DMS 273 treated with DMSO at 0.1 percent for 48 hours (cell line): ENCODE measurements at regions not wholly inside any gene's neighbourhood (a gene's known extent, or its start where the extent isn't known, plus 50 kb on each side); places are given as distances from the start of the nearest gene placed in this dataset.
A peak's percentile ranks its signal among the peaks of the same experiment; 100 is the strongest.
"Not testable (repeated sequence)": the region's sequence is repeated elsewhere in the genome, so short reads cannot be mapped to it uniquely, and the experiment has no call there.

ENCODE experiments used
- DNase-seq: peaks from one replicate; lab custom pipeline; 2025; lab: John Stamatoyannopoulos, UW

DNA sequence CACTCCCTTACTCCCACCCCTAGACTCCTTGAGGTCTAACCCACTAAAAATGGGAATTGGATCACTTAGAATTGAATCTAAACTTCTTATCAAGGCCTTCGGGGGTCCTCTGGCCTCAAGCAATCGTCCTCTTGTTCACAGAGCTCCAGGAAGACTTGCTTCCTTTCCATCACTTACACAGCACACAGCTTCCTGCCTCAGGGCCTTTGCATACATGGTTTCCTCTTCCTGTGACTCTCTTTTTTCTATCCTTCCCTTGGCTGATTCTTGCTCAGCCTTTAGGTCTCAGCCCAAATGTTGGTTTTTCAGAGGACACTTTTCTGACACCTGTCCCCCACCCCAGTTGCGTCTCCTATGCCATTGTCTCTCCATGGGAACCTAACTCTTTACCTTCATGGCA, 50.0 kb upstream of the ALDH1B1 start:
- no peak for DNase-seq

DNA sequence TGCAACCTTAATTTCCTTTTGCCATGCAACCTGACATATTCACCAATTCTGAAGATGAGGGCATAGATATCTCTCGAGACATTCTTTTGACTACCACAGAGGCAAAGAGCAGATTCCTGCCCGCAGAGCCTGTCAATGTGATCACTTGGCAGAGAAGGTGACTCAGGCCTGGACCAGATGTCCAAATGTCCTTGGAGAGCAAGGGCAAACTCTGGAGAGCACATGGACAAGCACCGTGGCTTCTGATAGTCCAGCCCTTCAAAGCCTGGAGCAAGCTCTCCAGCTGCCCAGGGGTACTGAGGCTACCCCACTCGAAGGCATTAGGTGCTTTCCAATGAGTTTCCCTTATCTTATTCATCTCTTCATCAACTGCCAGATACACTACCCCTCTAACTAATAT, 50.4 kb upstream of the ALDH1B1 start:
- DNase-seq, result no peak

DNA sequence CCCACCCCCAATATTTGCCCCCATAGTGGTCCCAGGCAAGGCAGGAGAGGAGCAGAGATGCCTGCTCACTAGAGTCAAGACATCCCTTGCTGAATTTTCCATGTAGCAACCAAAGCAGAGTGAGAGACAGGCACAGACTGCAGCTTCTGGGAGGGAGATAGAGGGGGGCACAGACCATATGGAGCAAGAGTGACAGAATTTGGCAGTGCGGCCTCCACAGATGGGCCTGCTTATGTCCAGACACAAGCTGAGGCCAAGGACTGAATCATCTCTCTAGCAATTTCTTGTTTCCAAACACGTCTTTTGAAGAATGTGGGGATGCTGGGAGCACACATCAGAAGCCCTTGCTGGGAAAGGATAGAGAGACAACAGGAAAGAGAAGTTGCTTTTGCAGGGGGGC, 53.0 kb upstream of the ALDH1B1 start:
- DNase-seq, result peak; percentile 44

DNA sequence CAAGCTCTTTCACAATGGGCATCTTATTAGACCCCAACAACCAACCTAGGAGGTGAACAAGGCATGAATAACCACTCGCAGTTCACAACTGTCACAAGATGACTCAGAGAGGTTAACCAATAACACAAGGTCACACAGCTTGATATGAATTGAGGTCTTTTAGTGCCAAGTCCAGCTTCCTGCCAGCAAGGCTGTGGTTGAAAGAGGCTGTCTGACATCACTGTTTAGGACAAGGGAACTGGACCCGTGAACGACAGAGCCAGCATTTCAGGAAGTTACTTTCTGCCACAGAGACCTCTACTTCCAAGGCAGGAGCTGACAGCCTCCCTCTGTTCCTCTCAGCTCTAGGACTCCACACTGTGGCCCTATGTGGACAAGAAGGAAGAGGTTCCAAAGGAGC, 53.4 kb upstream of the ALDH1B1 start:
- no peak for DNase-seq

DNA sequence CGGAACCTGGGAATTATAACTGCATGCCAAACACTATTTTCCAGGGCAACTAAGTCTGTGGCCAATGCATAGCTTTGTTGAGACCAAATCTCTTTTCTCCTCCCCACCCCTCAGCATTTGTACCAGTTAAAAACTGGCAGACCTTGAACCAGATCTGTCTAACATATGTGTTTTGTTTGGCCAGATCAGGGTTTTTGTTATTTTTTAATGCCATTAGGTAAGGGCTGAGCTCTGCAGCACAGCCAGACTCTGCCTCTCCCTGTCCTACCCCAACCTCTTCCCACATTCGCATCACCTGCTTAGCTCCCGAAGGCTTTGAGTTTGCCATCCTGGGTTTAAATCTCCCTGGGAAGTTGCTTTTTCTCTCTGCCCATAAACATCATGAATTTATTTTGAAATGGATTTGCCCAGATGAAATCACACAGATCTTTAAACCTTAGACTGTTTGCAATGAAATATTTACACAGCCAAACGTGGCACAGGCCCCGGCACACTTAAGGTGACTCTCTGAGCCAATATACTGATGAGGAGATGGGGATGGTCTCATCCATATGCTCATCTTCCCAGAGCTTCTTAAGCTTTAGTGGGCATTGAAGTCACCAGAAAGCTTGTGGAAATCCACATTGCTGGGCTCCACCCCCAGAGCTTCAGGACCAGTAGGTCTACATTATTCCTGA, 54.0 kb upstream of the ALDH1B1 start:
- no peak for DNase-seq

DNA sequence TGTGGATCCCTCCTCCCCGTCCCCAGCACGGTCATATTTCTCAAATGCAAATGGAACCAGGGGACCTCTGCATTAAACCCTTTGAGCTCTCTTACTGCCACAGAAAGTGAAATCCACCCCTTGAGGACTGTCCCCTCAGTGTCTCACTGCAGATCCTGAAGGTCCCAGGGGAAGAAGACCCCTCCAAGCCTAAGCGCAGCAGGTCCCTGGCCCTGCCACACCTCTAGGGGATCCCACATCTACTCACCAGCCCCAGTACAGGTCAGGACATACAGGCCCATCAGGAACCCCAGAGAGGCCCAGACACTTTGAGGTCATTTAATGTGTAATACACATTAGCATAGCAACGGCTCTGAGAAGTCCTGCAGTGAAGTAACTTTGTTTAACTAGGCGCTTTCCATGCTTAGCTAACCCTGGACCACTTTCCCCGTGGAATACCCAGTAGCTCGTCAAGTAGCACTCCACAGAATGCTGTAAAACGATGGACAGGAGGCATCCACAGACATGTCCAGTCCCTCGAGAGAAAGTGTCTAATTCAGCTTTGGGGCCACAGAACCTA, 54.7 kb upstream of the ALDH1B1 start:
- no peak for DNase-seq

DNA sequence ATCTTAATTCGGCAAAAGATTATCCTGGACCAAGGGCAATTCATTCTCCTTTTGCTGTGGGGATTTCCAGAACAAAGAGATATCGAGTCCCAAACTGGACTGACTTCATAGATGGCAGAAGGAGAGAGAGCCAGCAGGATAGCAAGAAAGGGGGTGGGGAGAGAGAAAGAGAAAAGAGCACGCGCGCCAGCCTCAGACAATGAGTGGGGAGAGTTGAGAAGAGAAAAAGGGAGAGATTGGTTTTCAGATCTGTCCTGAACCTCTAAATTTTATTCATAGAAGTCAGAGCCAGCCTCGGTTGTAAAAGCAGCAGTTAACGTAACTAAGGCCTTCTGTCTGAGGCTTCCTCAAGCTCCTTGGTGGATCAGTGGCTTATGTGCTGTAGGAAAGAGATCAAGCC, 55.3 kb upstream of the ALDH1B1 start:
- no peak for DNase-seq

DNA sequence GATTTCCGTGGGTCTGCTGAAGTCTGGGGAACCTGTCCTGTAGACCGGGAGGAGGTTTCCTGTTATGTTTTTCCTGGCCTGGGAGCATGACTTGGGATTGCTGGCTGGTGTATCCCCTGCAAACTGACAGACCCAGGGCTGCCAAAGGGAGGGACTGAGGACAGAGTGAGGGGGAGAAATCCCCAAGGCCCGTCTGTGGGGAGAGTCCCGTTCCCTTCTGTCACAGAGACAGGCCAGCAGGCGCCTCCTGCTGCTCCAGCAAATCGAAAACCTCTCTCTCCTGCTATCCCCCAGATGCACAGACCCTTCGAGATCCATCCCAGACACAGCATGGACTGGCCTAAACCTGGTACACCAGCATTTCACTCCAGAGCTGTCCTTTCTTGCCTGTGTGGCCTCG, 56.2 kb upstream of the ALDH1B1 start:
- no peak for DNase-seq

DNA sequence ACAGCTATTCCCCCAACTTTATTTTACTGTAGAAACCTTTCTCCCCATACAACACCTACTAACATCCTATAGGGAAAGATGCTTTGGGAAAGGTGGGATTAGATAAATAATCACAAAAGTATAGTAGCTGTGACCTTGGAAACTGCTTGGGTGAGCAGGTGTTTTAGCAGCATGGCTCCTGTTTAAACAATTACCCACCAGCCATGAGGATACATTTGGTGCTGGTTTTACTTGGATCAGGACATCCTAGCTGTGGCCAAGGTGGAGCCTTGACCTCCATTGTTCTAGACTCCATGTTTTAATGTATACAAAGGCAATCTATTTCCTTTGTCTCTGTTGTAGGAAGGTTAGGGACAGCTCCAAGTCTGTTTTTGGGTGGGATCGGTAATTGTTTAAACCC, 56.8 kb upstream of the ALDH1B1 start:
- DNase-seq, result no peak

DNA sequence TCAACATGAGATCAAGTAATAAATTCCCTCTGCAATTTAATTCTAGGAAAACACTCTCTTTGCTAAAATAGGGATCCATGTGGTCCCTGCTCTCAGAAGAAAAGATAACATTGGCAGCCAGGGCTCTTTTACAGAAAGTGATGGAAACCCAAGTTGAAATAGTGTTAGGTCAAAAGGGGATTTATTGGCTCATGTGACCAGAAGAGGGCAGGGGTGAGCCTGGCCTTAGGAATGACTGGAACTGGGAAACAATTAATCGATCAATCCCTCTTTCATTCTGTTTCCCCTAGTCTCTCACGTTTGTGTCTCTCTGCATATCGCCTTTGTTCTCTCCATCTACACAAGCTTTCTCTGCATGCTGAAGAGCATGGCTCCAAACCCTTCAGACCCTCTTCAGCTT, 58.3 kb upstream of the ALDH1B1 start:
- DNase-seq, result no peak

DNA sequence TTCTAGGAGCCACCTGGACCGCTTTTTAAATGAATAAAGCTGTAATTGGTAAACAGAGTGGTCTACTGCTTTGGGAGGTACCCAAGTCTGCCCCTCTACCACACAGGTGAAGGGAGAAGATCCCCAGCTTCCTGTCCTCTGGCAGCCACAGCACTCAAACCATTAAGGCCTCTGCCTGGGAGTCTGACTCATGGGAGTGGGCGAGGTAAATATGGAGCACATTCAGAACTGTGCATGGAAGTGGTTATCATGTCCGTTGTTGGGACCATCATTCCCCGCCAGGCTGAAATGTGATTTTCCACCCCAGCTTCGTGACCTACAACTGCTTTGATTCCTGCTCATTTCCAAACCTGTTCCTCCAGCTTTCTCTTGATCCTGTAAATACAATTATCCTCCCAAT, 59.5 kb upstream of the ALDH1B1 start:
- DNase-seq, result no peak

DNA sequence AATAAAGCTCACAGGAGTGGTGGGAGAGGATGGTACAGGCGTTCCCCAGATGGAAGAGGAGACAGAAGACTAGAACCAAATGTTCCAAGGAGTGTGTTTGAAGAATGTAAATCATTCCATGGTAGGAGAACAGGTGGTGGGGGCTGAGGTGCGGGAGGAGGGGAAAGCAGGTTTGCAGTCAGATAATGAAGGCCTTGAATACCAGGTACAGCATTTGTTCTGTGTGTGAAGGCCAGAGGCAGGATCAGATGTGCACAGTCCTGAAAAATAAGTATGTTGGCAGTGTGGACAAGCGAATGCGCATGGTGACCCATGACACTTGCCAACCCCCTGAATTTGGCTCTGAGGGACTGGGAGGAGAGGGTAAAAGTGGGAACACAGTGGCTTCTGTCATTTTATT, 59.9 kb upstream of the ALDH1B1 start:
- DNase-seq, result no peak

DNA sequence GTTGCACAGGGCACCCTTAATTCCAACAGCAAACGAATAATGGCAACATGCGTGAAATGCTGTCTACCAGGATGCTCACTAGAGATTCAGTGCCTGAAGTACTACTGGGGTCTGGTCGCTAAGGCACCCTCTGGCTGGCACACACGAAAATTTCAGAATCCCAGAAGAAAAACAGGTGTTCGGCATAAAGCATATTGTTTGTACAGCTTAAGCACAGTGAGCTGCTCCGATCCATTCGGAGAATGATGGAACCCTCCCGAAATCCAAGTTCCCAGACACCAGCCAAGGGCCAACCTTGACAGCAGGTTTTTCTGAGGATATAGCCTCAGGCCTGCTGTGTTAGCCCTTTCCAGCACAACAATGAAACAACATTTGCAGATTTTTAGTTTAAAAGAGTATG, 61.4 kb upstream of the ALDH1B1 start:
- no peak for DNase-seq

DNA sequence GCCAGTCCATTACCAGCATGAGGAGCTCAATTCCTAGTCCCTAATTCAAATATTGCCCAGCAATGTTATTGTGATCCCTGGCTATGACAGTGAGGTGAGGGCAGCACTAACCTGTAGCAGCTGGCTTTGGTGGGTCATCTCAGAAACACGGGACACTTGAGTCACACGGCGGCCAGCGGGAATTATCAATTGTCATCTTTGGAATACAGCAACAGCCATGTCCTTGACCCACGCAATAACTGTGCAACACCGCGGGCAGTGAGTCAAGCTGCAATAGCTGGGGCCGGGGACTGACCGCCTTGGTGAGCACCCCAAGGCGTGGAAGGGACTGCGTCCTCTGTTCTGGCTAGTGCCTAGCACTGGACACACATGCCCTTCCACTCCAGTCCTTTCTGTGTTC, 62.5 kb upstream of the ALDH1B1 start:
- DNase-seq, result no peak

DNA sequence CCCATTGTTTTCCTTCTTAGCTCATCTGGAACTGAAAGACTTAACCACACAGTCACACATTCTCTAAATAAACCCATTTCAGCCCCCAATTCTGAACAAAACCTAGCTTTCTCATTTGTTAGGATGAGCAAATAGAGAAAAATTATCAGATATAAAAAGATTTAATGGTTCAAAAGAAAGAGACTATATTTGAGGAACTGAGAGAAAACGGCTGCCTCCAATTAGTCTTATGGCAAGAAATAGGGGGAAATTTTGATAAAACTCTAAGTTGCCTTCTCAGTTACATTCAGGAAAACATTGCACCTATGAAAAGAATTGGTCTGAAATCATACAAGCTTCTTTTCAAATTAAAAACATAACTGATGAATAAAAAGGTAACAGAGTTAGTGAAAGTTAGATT, 63.7 kb upstream of the ALDH1B1 start:
- no peak for DNase-seq

DNA sequence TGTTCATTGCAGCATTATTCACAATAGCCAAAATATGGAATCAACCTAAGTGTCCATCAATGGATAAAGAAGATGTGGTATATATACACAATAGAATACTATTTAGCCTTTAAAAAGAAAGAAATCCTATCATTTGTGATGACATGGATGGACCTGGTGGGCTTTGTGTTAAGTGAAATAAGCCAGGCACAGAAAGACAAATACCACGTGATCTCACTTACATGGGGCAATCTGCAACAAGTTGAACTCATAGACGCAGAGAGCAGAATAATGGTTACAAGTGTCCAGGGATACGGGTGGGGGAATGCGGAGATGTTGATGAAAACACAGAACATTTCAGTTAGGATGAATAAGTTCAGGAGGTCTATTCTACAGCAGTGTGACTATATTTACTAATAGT, 66.4 kb upstream of the ALDH1B1 start:
- no peak for DNase-seq

DNA sequence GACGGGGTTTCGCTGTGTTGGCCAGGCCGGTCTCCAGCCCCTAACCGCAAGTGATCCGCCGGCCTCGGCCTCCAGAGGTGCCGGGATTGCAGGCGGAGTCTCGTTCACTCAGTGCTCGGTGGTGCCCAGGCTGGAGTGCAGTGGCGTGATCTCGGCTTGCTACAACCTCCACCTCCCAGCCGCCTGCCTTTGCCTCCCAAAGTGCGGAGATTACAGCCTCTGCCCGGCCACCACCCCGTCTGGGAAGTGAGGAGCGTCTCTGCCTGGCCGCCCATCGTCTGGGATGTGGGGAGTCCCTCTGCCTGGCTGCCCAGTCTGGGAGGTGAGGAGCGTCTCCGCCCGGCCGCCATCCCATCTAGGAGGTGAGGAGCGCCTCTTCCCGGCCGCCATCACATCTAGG, 68.3 kb upstream of the ALDH1B1 start:
- not testable (repeated sequence) for DNase-seq

DNA sequence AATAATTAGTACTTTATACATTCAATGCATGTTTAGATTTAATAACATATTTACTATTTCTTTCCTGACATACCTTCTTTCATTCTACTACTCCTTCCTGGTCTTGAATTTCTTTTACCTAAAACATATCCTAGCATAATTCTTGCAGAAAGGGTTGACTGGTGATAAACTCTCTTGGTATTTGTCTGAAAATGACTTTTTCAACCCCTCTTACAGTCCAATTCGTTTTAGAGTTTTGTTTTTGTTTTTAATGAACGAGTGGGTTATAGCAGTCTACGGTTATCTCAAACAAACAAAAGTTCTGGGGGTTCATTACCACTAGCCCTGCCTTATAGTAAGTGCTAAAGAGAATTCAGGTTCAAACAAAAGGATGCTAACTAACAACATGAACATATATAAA, 69.6 kb upstream of the ALDH1B1 start:
- no peak for DNase-seq

DNA sequence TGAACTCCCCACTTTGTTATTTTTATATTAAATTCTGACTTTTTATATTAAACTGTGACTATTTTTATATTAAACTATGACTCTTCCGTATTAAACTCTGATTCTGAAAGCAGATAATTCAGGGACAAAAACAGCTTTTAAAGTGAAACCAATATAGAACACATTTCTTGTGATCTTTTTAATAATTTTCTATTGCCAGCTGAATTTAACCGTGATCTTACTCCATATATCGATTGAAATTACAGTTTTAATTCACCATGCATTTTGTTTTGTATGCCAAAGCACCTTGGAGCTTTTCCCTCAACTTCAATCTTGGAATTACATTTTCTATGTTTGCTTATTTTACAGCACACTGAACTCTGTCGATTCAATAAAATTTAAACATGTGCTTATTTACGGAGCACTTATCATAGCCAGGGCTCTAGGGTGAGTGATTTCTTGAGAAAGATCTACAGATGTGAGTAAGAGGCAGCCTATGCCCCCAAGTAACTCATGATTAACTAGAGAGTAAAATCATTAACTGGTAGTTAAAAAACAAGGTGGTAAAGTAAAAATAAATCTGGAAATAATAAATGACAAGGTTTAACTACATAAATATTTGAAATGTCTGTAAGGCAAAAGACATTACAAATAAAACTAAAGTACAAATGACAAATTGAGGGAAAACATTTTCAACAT, 72.9 kb upstream of the ALDH1B1 start:
- no peak for DNase-seq

DNA sequence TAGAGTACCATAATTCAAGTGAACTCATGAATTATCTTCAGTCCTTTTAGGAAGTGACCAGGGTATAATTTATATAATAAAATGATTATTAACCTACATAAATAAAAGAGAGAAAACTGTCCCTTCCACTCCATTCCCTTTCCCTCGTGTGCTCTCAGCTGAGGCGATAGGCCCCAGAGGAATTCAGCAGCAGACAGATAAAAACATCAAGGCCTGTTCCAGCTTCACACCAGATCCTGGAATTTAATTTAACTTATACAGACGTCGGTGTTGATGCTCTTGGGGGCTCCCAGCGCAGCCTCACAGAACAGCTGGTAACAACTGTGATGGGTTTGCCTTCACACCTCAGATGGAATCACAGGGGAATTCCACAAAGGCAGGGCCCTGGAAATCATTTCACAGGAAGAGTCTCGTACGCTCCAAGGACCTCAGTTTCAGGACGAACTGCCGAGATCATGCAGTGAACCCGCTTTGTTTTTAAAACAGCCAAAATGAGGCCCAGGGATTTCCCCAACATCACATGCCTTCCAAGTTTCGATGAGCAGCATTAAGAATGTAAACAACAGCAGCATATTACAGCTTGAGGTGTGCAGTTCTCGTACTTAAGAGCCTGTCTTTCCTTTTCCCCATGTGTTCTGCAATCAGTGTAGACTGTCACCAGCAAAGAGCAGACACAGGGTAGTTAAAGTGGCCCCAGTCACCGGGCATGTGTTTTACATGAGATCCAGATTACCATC, 73.6 kb upstream of the ALDH1B1 start:
- no peak for DNase-seq

DNA sequence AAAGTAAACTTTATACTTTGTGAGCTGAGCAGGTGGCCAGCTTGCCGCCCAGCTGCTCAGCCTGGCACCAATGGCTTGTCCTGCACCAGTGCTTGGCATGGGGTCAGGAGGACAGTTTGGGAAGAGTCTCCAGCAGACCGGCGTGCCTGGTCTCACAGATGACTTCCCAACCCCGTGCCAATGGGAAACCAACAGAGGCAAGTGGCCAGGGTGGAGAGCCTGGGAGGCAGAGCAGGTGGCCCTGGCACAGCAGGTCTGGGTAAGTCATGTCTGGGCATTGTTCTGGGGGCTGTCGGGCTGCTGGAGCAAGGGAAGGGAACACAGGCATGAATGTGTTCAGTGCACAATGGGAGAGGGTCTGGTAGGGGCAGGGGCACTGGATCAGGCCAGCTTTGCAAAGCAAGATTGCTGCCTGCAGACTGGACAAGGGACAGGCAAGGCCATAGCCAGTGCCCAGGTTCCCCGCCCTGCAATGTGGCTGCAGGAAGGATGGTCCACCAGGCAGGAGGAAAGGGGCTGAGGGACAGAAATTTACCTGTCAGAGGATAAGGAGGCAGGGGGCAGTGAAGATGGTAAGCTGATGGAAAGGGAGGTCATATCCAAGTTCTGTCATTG, 76.2 kb upstream of the ALDH1B1 start:
- no peak for DNase-seq

DNA sequence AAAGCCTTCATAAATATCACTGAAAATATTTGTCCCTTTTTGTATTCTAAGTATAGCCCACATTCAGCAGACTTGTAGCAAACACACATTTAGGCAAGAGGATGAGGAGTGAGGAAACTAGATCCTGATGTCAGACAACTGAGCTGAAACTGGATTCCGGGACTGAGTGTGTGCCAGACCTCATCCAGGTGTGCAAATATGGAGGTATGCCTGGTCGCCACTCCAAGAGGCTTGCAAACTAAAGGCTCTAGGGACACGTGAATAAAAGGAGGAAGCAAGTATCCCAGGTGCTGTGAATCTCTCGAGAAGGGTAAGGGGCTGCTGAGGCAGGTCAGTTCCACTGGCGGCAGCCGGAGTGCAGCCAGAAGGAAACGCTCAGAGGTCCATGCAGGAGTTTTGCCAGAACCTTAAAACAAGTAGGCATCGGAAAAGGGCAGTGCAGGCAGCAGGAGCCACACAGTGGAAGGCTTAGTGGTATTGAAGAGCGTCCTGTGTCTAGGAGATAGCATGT, 77.4 kb upstream of the ALDH1B1 start:
- no peak for DNase-seq

DNA sequence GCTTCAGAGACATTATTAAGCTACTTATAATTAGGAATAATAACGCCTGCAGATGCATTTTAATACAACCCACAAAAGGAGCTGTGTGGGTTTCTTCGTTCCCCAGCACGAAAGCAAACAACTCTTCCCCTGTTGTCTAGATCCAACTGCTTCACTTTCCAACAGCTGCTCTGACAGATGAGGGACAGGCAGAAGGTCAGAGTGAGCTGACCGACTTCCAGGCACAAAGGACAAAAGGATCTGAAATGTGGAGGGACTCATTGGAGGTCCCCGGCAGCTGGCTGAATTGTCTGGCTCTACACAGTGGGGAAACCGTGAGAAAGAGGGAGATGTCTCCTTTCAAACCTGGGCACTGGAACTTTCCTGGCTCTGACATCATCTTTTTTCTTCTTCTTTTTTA, 79.1 kb upstream of the ALDH1B1 start:
- DNase-seq, result no peak
